ENCODE measurements at regions not wholly inside any gene's neighbourhood (a gene's known extent, or its start where the extent isn't known, plus 50 kb on each side); places are given as distances from the start of the nearest gene placed in this dataset.

DNA sequence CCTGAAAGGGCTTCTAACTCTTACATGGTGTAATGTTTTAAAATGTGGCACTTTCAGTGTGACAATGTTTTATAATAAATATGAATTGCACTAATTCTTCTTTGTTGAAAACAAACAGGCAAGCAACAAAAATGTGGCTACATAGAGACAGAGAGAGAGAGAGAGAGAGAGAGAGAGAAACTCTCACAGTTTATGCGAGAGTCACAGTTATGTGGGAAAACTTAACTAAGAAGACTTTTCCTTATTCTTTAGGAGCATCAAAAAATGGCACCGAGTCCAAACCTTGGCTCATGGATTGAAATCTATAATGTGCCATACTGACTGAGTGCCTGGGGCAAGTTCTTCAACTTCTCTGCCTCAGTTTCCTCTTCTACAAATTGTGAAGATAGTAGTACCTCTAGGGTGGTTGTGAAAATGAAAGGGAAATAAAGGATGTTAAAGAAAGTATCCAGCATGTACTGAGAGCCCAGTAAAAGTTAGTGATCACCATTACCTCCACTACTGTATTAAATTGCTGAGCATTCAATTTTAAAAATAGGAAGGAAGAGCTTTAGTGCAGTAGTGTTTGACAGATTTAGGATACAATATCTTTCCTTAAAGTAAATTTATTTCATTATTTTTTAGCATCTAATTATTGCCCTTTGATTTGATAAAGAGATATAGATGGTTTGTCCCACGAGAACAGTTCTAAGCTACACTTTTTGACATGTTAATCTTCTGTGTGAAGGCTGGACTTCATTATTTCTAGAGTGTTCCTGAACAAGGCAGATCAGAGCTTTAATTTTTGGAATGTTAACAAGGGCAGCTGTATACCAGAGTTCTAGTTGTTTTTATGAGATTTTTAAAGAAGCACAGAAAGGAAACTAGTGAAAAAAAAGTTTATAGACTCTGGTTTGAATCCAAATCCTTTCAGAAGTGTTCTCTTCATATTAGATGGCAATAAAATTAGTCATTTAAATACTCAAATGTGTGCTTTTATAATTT is 187.5 kb upstream of the ANK2 start:
- intact Hi-C loops (cut with DNase I) = no loop called here
- Histone ChIP-seq H3K4me3 (no peak overlapping the region), H3K27ac (no peak overlapping the region), H3K27me3 (no peaks in the 10 kb centered on the region), H3K36me3 (no peaks in the 10 kb centered on the region), H3K9me3 (no peaks in the 10 kb centered on the region), H3K4me1 (no peaks in the 10 kb centered on the region)
- DNase-seq = no peak
- TF ChIP-seq CTCF (IDR thresholded peaks at IDR 0.05) = no peak
- ATAC-seq = no peak

DNA sequence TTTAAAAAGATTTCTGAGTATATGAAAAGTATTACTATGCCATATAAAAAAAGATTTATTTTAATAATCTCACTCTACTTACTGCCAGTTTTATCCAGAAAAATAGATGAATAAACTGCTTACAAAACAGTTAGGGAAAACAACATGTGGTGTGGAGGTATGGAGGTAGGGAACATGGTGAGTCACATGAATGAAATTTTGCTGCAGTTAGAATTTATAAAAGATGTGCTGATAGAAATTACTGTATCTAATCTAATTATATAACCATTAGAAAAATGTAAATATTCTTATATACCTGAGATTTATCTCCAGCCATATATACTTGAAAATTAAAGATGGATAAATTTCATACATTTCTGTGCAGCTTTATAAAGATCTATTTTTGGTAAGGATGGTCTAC is 184.0 kb upstream of the ANK2 start:
- H3K4me3 ChIP-seq = no peak overlapping the region
- no peaks in the 10 kb centered on the region for H3K9me3 ChIP-seq
- H3K4me1 ChIP-seq = no peaks in the 10 kb centered on the region
- ATAC-seq (no peak), DNase-seq (no peak)
- no peaks in the 10 kb centered on the region for H3K36me3 ChIP-seq
- intact Hi-C loops (cut with DNase I) = no loop called here
- H3K27ac ChIP-seq = no peak overlapping the region
- TF ChIP-seq CTCF (IDR thresholded peaks at IDR 0.05) = no peak
- no peaks in the 10 kb centered on the region for H3K27me3 ChIP-seq

- H3K4me3 ChIP-seq = no peak overlapping the region
- no peaks in the 10 kb centered on the region for H3K27me3 ChIP-seq
- no peak overlapping the region for H3K27ac ChIP-seq
- no peaks in the 10 kb centered on the region for H3K9me3 ChIP-seq
- intact Hi-C loops (cut with DNase I) = no loop called here
- no peak for DNase-seq
- no peak for TF ChIP-seq CTCF (IDR thresholded peaks at IDR 0.05)
- ATAC-seq = no peak
- H3K36me3 ChIP-seq = no peaks in the 10 kb centered on the region
- H3K4me1 ChIP-seq = no peaks in the 10 kb centered on the region
These were observed 173.1 kb upstream of the ANK2 start for GRCh38 chr4:112876316-112876715.

DNA sequence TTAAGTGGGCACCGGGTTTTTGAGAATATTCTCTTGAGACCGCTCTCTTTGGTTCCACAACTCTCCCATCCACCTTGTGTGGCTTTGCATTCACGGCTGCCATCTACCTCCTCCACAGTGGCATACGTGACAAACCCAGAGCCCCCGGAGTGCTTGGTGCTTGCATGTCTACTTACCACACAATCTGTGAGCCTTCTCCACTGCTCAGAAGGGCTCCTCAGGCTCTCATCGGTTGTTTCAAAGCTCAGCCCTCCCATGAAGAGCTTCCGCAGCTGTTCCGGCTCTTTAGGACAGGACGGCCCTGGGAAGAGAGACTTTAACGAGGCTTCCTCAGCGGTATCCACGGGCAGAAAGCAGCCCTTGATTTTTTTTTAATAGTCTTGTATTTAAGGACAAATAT is 167.6 kb upstream of the ANK2 start:
- TF ChIP-seq CTCF (IDR thresholded peaks at IDR 0.05) = no peak
- H3K4me3 ChIP-seq = no peak overlapping the region
- no peaks in the 10 kb centered on the region for H3K9me3 ChIP-seq
- intact Hi-C loops (cut with DNase I) = no loop called here
- DNase-seq (peak in 1 of 4 donors; percentile 19), ATAC-seq (no peak)
- no peaks in the 10 kb centered on the region for H3K27me3 ChIP-seq
- no peak overlapping the region for H3K27ac ChIP-seq
- H3K36me3 ChIP-seq = no peaks in the 10 kb centered on the region
- no peaks in the 10 kb centered on the region for H3K4me1 ChIP-seq

DNA sequence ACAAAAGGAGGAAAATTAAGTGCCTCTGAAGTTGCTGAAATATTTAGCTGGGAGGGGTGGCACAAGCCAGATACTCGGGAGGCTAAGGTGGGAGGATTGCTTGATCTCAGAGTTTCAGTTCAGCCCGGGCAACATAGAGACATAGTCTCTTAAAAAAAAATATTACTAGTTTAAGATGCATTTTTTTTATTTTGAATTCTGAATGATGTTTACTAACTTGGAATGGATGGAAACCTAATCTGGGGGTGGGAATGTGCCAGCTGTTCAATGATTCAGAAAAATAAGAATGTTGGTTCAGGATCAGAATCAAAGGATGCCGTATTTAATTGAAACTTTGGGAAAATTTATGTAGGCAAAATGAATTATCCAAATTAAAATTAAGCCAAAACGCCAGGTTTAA is 167.2 kb upstream of the ANK2 start:
- Histone ChIP-seq H3K9me3 (no peaks in the 10 kb centered on the region), H3K4me3 (no peak overlapping the region), H3K36me3 (no peaks in the 10 kb centered on the region), H3K4me1 (no peaks in the 10 kb centered on the region), H3K27ac (no peak overlapping the region), H3K27me3 (no peaks in the 10 kb centered on the region)
- DNase-seq = no peak
- no peak for TF ChIP-seq CTCF (IDR thresholded peaks at IDR 0.05)
- no peak for ATAC-seq
- intact Hi-C loops (cut with DNase I) = no loop called here
